ENCODE measurements at regions not wholly inside any gene's neighbourhood (a gene's known extent, or its start where the extent isn't known, plus 50 kb on each side); places are given as distances from the start of the nearest gene placed in this dataset.

DNA sequence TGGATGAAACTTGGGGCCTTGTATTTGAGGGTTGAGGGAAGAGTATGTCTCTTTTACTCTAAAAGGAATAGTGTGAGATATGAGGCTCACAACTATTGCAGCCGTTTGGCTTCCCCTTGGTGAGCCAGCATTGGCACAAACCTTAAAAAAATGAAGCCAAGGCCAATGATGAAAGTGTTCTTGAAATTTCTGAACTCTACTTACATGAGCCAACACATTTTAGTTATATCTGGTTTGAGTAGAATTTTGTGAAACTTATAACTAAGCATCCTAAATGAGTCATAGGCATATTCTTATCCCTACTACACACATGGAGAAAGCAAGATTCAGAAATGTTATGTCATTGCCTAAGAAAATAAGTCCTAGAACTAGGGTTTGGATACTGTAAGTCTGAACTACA is 55.3 kb upstream of the ACSS3 start:
- DNase-seq = no peak

DNA sequence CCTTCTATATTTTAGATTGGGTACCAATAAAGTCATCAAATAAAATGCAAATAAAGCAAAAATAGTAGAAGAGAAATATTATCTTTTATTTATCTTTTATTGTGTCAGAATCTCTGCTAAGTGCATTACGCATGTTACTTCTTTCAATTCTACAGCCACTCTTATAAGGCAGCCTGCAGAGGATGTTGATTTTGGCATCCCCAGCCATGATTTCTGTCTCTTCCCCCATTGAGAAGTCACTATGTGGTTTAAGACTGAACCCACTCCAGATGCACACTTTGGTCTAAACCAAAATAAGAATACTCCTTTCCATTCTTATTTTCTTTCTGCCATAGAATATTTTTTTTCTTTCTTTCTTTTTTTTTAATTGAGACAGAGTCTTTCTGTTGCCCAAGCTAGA is 56.0 kb upstream of the ACSS3 start:
- no peak for DNase-seq

DNA sequence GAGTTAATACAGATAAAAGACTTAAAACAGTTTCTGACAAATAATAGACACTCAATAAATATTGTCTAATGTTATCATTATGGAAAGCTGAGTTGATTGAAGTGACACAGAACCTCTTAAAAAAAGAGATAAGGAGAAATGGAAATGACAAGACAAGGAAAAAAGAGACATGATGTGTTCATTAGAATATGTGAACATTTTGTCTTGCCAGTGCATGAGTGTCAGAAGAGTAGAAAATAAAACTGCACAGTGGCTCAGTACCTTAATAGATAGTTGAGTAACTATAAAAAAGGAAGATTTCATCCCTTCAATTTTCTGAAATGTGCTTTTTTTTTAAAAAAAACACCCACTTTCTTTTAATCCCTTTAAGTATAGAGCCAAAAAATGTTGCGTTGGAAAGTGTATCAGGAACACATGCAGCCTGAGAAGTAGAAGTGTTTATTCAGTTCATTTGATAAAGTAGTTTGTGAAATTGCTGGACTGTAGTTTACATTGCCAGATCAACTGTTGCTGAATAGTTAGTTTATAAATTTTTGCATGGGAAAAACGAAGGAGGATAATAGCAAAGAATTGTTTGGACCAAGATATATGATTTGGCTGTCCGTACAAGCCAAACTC is 56.6 kb upstream of the ACSS3 start:
- DNase-seq = no peak

DNA sequence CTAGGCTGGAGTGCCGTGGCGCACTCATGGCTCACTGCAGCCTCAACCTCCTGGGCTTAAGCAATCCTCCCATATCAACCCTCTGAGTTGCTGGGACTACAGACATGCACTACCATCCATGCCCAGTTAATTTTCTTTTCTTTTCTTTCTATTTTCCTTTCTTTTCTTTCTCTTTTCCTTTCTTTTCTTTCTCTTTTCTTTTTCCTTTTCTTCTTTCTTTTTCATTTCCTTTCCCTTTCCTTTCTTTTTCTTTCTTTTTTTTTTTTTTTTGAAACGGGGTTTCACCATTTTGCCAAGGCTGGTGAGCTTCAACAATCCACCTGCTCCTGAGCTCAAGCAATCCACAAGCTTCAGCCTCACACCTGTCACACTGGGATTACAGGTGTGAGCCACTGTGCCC is 60.1 kb upstream of the ACSS3 start:
- no peak for DNase-seq

- no peak for DNase-seq
Measured at GRCh38 chr12:81015510-81015909, 62.4 kb upstream of the ACSS3 start.

DNA sequence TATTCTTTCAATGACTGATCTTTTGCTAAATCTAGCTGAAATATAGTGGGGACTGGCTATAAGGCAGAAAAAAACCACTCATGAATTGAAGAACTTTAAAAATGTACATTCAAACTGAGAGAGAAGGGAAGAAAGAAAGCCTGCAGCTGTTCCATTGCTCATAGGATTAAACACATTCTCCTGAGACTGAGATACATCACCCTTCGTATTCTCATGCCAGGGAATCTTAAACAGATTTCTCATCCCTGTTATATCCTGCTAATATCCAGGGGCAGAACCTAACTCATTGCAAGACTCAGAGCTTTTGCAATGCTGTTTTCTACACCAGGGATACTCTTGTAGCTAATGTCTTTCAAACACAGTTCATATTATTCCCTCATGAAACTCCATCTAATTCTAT is 67.2 kb upstream of the ACSS3 start:
- peak; percentile 4 for DNase-seq

- DNase-seq = peak; percentile 7
Measured at GRCh38 chr12:81005606-81006005, 67.9 kb upstream of the LIN7A start.

DNA sequence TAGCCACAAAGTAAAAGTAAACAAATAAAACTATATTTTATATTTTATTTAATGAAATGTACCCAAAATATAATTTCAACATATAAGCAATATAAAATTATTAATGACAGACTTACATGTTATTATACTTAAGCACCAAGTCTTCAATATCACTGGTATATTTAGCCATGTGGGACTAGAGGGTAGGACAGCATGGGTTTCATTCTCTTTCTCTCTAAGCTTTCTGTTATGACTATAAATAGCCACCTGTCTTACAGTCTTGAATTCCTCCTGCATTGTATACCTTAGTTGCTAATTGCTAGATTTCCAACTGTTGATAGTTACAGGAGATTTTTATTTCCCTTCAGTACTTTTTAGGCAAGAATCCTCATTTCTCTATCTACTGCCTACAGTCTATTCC is 63.1 kb upstream of the LIN7A start:
- DNase-seq = no peak

GRCh38 chr12:80988986-80989385 is 51.3 kb upstream of the LIN7A start:
- no peak for DNase-seq
